ENCODE measurements at regions not wholly inside any gene's neighbourhood (a gene's known extent, or its start where the extent isn't known, plus 50 kb on each side); places are given as distances from the start of the nearest gene placed in this dataset.

DNA sequence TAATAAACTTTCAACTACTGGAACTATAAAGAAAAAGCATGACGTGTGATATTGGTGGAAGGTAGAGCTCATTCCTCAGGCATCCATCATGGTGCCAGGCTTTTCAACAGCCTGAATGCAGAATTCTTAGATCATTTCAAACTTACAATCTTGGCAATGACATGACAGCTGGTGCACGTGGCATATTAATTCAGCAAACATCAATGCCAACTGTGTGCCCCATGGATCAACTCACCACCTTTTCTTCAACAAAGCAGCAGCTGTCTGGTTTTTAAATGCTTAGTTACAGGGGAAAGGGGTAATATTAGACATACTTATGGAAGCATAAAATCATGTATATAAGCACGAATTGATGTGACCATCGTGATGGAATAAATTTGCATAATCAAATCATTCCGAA, 56.0 kb upstream of the OR13F1 start:
- no peak for DNase-seq (ENCODE audit: low spot score)
